ENCODE measurements at regions not wholly inside any gene's neighbourhood (a gene's known extent, or its start where the extent isn't known, plus 50 kb on each side); places are given as distances from the start of the nearest gene placed in this dataset.

GRCh38 chr11:86134580-86135318 is 65.9 kb upstream of the PICALM start:
- Histone ChIP-seq H4K20me1 (replicated peaks; ENCODE audit: control insufficient read depth, extremely low read depth, insufficient read depth, low read length) (no peaks in the 10 kb centered on the region), H3K27me3 (ENCODE audit: control insufficient read depth in 2 of 2, insufficient read depth in 2 of 2, low read length in 2 of 2) (no peaks in the 10 kb centered on the region), H3K27ac (ENCODE audit: insufficient read depth, low read depth, low read length) (no peak overlapping the region), H3K79me2 (ENCODE audit: control insufficient read depth, insufficient read depth, low read length) (no peaks in the 10 kb centered on the region), H3K9me1 (replicated peaks; ENCODE audit: control insufficient read depth, extremely low read depth, insufficient read depth, low read length) (no peaks in the 10 kb centered on the region), H3K9ac (replicated peaks; ENCODE audit: extremely low read depth, insufficient read depth, low read length) (no peak overlapping the region), H3K4me1 (ENCODE audit: control insufficient read depth, extremely low read depth, insufficient read depth, low read length) (no peaks in the 10 kb centered on the region), H3K4me2 (ENCODE audit: insufficient read depth, low read length) (no peak overlapping the region), H3K4me3 (replicated peaks in 1 of 3; ENCODE audit: insufficient read depth in 1 of 3, low read depth in 1 of 3, low read length in 3 of 3) (no peak overlapping the region), H2AFZ (ENCODE audit: low read depth, low read length) (no peak overlapping the region), H3K9me3 (replicated peaks; ENCODE audit: control insufficient read depth, insufficient read depth, low read length) (no peaks in the 10 kb centered on the region), H3K36me3 (ENCODE audit: control insufficient read depth in 2 of 2, extremely low read depth in 1 of 2, insufficient read depth in 2 of 2, low read length in 2 of 2) (no peaks in the 10 kb centered on the region)
- no peak for DNase-seq (ENCODE audit: low read depth, low spot score)
- ChIA-PET POLR2A (no interaction called here), CTCF (no interaction called here)
- FAIRE-seq, result no peak
- intact Hi-C loops (cut with micrococcal nuclease) (no loop called here), dilution Hi-C loops (cut with MboI; ENCODE audit: extremely low pct_ligation_motif_present, low sequenced_read_pairs) (no loop called here)
- TF ChIP-seq MYC (IDR thresholded peaks at IDR 0.05; ENCODE audit: low read depth, low read length) (no peak), JUN (IDR thresholded peaks at IDR 0.05; ENCODE audit: borderline replicate concordance, insufficient read depth, insufficient read length, low read depth) (no peak), MAX (IDR thresholded peaks at IDR 0.05; ENCODE audit: insufficient read depth, insufficient read length) (no peak), CTCF (IDR thresholded peaks at IDR 0.05; ENCODE audit: extremely low read depth in 1 of 2, insufficient read depth in 1 of 2, low read depth in 1 of 2, low read length in 2 of 2) (no peak), EZH2 (IDR thresholded peaks at IDR 0.05; ENCODE audit: borderline replicate concordance, low read depth, low read length, severe bottlenecking) (no peak), POLR2AphosphoS5 (IDR thresholded peaks at IDR 0.05; ENCODE audit: insufficient read depth, low read depth, low read length) (no peak), FOS (IDR thresholded peaks at IDR 0.05; ENCODE audit: borderline replicate concordance, insufficient read depth, low read length) (no peak), GATA2 (IDR thresholded peaks at IDR 0.05; ENCODE audit: insufficient read depth, insufficient read length, low read depth, low read length) (no peak), POLR2A (IDR thresholded peaks at IDR 0.05; ENCODE audit: low read depth, low read length) (no peak)
- BruUV-seq (replicated peaks), result no TSS peak

Measured in endothelial cell of umbilical vein (primary cell).